AG10803 (cell line): ENCODE measurements at regions not wholly inside any gene's neighbourhood (a gene's known extent, or its start where the extent isn't known, plus 50 kb on each side); places are given as distances from the start of the nearest gene placed in this dataset.
A peak's percentile ranks its signal among the peaks of the same experiment; 100 is the strongest.

Source experiments
- DNase-seq: peaks from one replicate; pipeline ENCODE4 v3.0.0; 2010; ENCODE audit warnings: low read depth
- H3K4me3 ChIP-seq: 2 replicates; pipeline ENCODE4 v1.5.1; 2011; ENCODE audit warnings: mild to moderate bottlenecking, low read length, control low read depth
- TF ChIP-seq, protein P1 (sequence below): conservative IDR thresholded peaks from 2 replicates; pipeline ENCODE4 v1.5.1; 2011; ENCODE audit warnings: mild to moderate bottlenecking, low read length, control low read depth, inconsistent platforms

GRCh38 chr6:71544028-71544427 is 255.4 kb downstream of the OGFRL1 start:
- H3K4me3 ChIP-seq: no peak overlapping the region
- DNase-seq: peak; percentile 90
- TF ChIP-seq, protein P1, sequence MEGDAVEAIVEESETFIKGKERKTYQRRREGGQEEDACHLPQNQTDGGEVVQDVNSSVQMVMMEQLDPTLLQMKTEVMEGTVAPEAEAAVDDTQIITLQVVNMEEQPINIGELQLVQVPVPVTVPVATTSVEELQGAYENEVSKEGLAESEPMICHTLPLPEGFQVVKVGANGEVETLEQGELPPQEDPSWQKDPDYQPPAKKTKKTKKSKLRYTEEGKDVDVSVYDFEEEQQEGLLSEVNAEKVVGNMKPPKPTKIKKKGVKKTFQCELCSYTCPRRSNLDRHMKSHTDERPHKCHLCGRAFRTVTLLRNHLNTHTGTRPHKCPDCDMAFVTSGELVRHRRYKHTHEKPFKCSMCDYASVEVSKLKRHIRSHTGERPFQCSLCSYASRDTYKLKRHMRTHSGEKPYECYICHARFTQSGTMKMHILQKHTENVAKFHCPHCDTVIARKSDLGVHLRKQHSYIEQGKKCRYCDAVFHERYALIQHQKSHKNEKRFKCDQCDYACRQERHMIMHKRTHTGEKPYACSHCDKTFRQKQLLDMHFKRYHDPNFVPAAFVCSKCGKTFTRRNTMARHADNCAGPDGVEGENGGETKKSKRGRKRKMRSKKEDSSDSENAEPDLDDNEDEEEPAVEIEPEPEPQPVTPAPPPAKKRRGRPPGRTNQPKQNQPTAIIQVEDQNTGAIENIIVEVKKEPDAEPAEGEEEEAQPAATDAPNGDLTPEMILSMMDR: no peak

- peak; percentile 68 for DNase-seq
- H3K4me3 ChIP-seq: no peak overlapping the region
- TF ChIP-seq, protein P1: no peak
Measured at GRCh38 chr6:71544906-71545305, 256.3 kb downstream of the OGFRL1 start.

- DNase-seq: no peak
- no peak overlapping the region for H3K4me3 ChIP-seq
- TF ChIP-seq, protein P1: no peak
Measured at GRCh38 chr6:71545905-71546304, 257.3 kb downstream of the OGFRL1 start.

- no peak for DNase-seq
- TF ChIP-seq, protein P1: no peak
Measured at GRCh38 chr6:71551798-71552197, 263.2 kb downstream of the OGFRL1 start.

DNA sequence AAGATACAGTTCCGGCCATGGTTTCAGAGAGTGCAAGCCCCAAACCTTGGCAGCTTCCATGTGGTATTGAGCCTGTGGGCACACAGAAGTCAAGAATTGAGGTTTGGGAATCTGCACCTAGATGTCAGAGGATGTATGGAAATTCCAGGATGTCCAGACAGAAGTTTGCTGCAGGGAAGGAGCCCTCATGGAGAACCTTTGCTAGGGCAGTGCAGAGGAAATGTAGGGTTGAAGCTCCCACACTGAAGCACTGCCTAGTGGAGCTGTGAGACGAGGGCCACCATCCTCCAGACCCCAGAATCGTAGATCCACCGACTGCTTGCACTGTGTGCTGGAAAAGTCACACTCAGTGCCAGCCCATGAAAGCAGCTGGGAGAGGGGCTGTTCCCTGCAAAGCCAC is 267.5 kb downstream of the OGFRL1 start:
- TF ChIP-seq, protein P1: no peak
- no peak overlapping the region for H3K4me3 ChIP-seq
- no peak for DNase-seq

More at GRCh38 chr6:71551798-71552197, 263.2 kb downstream of the OGFRL1 start:
- no peak overlapping the region for H3K4me3 ChIP-seq

GRCh38 chr6:71558974-71559373 is 270.4 kb downstream of the OGFRL1 start:
- no peak overlapping the region for H3K4me3 ChIP-seq
- TF ChIP-seq, protein P1: no peak
- no peak for DNase-seq

DNA sequence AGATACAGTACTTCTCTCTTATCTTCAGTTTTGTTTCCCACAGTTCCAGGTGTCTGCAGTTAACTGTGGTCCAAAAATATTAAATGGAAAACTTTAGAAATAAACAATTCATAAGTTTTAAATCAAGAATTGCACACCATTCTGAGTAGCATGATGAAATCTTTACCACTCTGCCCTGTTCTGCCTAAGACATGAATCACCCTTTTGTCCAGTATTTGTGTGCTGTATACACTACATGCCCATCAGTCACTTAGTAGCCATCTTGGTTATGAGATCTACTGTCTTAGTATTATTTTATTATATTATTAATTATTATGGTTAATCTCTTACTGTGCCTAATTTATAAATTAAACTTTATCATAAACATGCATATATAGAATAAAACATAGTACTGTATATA is 279.0 kb downstream of the OGFRL1 start:
- no peak for DNase-seq
- H3K4me3 ChIP-seq: no peak overlapping the region
- TF ChIP-seq, protein P1: no peak
